GM19455 (cell line): ENCODE measurements at regions not wholly inside any gene's neighbourhood (a gene's known extent, or its start where the extent isn't known, plus 50 kb on each side); places are given as distances from the start of the nearest gene placed in this dataset.
"Not testable (repeated sequence)": the region's sequence is repeated elsewhere in the genome, so short reads cannot be mapped to it uniquely, and the experiment has no call there.

Source experiments
- ATAC-seq: cut with Tn5 transposase; IDR thresholded peaks from one replicate; pipeline ENCODE4 v1.9.1; 2021; ENCODE audit not compliant: unreplicated experiment

- ATAC-seq = no peak
Measured at GRCh38 chr14:89469210-89470198, 52.5 kb upstream of the FOXN3 start.

- ATAC-seq = no peak
Measured at GRCh38 chr14:89468566-89468965, 51.5 kb upstream of the FOXN3 start.

- ATAC-seq = not testable (repeated sequence)
Measured at GRCh38 chr14:89468030-89468429, 51.0 kb upstream of the FOXN3 start.

- ATAC-seq = no peak
Measured at GRCh38 chr14:89466944-89467343, 49.9 kb upstream of the FOXN3 start.
